Epithelial cell of esophagus (primary cell): ENCODE measurements at regions not wholly inside any gene's neighbourhood (a gene's known extent, or its start where the extent isn't known, plus 50 kb on each side); places are given as distances from the start of the nearest gene placed in this dataset.

Source experiments
- DNase-seq: peaks from one replicate; pipeline ENCODE4 v3.0.0; 2010; ENCODE audit warnings: low read depth
- H3K4me3 ChIP-seq: 2 replicates; pipeline ENCODE4 v1.5.1; 2011; ENCODE audit warnings: mild to moderate bottlenecking, low read length, control low read depth
- CTCF ChIP-seq: IDR thresholded peaks from 2 replicates; pipeline ENCODE4 v1.5.1; 2011; ENCODE audit warnings: low read depth, mild to moderate bottlenecking, low read length, control low read depth, inconsistent platforms; ENCODE audit not compliant: insufficient read depth; ENCODE audit errors: missing control alignments

- no peak for TF ChIP-seq CTCF
- no peak for DNase-seq
- H3K4me3 ChIP-seq = no peak overlapping the region
Observed at GRCh38 chr17:73924114-73924908, 279.2 kb upstream of the RPL38 start.

DNA sequence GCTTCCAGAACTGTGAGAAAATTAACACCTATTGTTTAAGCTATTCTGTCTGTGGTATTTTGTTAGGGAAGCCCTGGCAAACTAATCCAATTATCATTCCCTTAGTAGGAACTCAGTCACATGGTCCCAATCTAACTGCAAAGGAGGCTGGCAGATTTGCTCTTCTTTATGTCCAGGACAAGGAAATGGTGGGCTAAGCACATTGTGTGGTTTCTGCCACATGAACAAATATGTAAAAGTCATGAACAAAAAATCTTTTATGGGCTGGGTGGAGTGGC, 278.6 kb upstream of the RPL38 start:
- H3K4me3 ChIP-seq = no peak overlapping the region
- TF ChIP-seq CTCF = no peak
- no peak for DNase-seq

DNA sequence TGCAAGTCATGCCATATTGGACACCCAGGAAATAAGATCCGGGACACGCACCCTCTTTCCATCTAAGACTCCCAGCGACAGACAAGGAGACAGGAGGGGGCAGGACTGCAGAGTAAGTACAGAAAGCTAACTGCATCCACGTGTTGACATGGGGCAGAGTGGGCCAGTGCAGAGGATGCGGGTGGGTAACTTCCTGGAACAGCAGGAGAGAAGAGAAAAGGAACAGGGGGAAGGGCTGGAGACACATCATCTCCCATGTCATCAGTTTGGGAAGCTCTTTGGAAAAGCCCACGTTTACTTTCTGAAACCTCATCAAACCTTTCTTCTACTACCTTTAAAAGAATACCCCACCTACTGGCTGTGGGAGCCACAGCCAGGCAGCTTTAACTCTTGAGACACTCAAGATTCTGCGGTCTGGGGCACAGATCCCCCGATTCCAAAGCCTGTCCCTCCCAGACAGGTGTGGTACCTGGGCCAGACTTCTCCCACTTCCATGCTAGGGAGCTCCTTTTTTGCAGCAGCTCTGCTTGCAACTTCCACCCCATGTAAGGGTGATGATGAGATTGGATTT, 273.5 kb upstream of the RPL38 start:
- TF ChIP-seq CTCF = no peak
- H3K4me3 ChIP-seq = no peak overlapping the region
- no peak for DNase-seq

DNA sequence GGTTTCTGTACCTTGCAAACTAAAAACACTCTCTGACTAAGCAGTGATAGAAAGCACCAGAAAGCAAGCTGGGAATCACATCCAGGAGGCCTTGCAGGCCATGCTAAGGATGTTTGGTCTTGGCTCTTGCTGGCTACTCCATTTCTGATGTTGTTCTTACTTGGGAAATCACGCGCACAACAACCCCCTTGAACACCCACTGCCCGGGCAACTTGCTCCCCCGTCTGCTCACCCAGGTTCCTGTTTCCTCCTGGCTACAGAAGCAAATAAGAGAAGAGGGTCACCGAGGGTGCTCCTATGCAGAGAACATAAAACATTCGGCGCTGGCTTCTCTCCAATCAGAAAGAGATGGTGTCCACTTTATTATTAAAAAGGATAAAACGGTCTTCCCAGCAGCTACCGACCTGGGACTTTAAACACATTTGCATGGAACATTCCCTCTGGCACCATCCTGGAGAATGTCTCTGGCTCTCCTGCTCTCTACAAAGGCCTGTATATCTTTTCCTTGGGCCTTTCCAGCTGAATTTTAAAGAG, 271.2 kb upstream of the RPL38 start:
- no peak for TF ChIP-seq CTCF
- no peak for DNase-seq
- no peak overlapping the region for H3K4me3 ChIP-seq

- H3K4me3 ChIP-seq = no peak overlapping the region
- no peak for TF ChIP-seq CTCF
- DNase-seq = no peak
Observed at GRCh38 chr17:73933164-73933766, 270.2 kb upstream of the RPL38 start.

GRCh38 chr17:73933871-73934270, 269.6 kb upstream of the RPL38 start:
- no peak for DNase-seq
- no peak for TF ChIP-seq CTCF
- H3K4me3 ChIP-seq = no peak overlapping the region
